ENCODE measurements at regions not wholly inside any gene's neighbourhood (a gene's known extent, or its start where the extent isn't known, plus 50 kb on each side); places are given as distances from the start of the nearest gene placed in this dataset.
"Not testable (repeated sequence)": the region's sequence is repeated elsewhere in the genome, so short reads cannot be mapped to it uniquely, and the experiment has no call there.

DNA sequence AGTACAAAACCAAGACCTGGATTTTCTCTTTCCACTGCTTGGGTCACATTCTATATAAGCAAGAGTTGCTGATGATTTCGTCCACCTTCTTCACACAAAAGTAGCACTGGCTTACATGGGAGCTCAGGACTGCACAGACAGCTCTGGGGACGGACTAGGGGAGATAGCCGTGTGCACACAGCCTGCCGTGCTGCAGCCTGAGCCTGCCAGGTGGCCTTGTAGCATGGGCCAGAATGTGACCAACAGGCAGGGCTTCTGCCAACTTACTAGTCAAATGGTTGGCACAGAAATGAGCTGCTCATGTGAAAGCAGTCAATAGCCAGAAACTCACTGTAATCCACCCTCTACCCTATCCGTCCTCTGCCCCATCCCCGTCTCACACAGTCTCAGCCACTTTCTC lies 299.0 kb downstream of the ANAPC1 start:
- H3K9me3 Mint-ChIP-seq (ENCODE audit: unreplicated experiment); H3K27ac Mint-ChIP-seq (ENCODE audit: low read depth, unreplicated experiment); H3K36me3 Mint-ChIP-seq (ENCODE audit: insufficient read depth, unreplicated experiment); H3K27me3 Mint-ChIP-seq (ENCODE audit: insufficient read depth, unreplicated experiment); DNase-seq (ENCODE audit: unreplicated experiment); H3K4me1 Mint-ChIP-seq (ENCODE audit: insufficient read depth, unreplicated experiment); BruUV-seq (replicated peaks); CTCF ChIA-PET; intact Hi-C loops (cut with micrococcal nuclease); POLR2A ChIA-PET; H3K4me3 Mint-ChIP-seq (ENCODE audit: unreplicated experiment): not testable (repeated sequence)

- POLR2A ChIA-PET; DNase-seq (ENCODE audit: unreplicated experiment); BruUV-seq (replicated peaks); H3K4me1 Mint-ChIP-seq (ENCODE audit: insufficient read depth, unreplicated experiment); CTCF ChIA-PET; H3K36me3 Mint-ChIP-seq (ENCODE audit: insufficient read depth, unreplicated experiment); H3K9me3 Mint-ChIP-seq (ENCODE audit: unreplicated experiment); H3K4me3 Mint-ChIP-seq (ENCODE audit: unreplicated experiment); H3K27ac Mint-ChIP-seq (ENCODE audit: low read depth, unreplicated experiment); H3K27me3 Mint-ChIP-seq (ENCODE audit: insufficient read depth, unreplicated experiment); intact Hi-C loops (cut with micrococcal nuclease): not testable (repeated sequence)
Measured at GRCh38 chr2:111586014-111586413, 298.0 kb downstream of the ANAPC1 start.

DNA sequence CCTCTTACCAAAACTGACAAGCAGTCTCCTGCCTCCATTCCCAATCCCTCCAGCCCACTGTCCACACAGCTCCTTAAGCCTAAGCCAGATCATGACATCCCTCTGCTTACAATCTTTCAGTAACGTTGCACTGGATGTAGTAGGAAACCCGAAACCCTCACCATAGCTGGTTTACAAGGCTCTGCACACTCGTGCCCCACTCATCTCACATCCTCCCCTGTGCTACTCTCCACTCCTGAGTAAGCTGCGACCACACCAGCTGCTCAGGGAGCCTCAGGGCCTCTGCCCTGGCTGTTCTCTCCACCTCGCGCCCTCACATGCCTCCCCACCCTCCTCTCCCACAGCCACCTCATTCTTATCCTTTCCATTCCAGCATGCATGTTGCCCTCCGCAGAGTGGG lies 288.9 kb downstream of the ANAPC1 start:
- BruUV-seq (replicated peaks); CTCF ChIA-PET; H3K27me3 Mint-ChIP-seq (ENCODE audit: insufficient read depth, unreplicated experiment); H3K4me3 Mint-ChIP-seq (ENCODE audit: unreplicated experiment); H3K36me3 Mint-ChIP-seq (ENCODE audit: insufficient read depth, unreplicated experiment); POLR2A ChIA-PET; H3K4me1 Mint-ChIP-seq (ENCODE audit: insufficient read depth, unreplicated experiment); H3K27ac Mint-ChIP-seq (ENCODE audit: low read depth, unreplicated experiment); H3K9me3 Mint-ChIP-seq (ENCODE audit: unreplicated experiment); intact Hi-C loops (cut with micrococcal nuclease); DNase-seq (ENCODE audit: unreplicated experiment): not testable (repeated sequence)

- DNase-seq (ENCODE audit: unreplicated experiment); H3K4me1 Mint-ChIP-seq (ENCODE audit: insufficient read depth, unreplicated experiment); H3K9me3 Mint-ChIP-seq (ENCODE audit: unreplicated experiment); H3K27me3 Mint-ChIP-seq (ENCODE audit: insufficient read depth, unreplicated experiment); CTCF ChIA-PET; H3K36me3 Mint-ChIP-seq (ENCODE audit: insufficient read depth, unreplicated experiment); H3K27ac Mint-ChIP-seq (ENCODE audit: low read depth, unreplicated experiment); BruUV-seq (replicated peaks); intact Hi-C loops (cut with micrococcal nuclease); H3K4me3 Mint-ChIP-seq (ENCODE audit: unreplicated experiment); POLR2A ChIA-PET: not testable (repeated sequence)
Measured at GRCh38 chr2:111596808-111597705, 286.9 kb downstream of the ANAPC1 start.

- BruUV-seq (replicated peaks), result not testable (repeated sequence)
Measured at GRCh38 chr2:111598944-111599343, 285.0 kb downstream of the ANAPC1 start.

GRCh38 chr2:111602259-111602658 lies 281.7 kb downstream of the ANAPC1 start:
- BruUV-seq (replicated peaks); H3K9me3 Mint-ChIP-seq (ENCODE audit: unreplicated experiment); H3K4me1 Mint-ChIP-seq (ENCODE audit: insufficient read depth, unreplicated experiment); intact Hi-C loops (cut with micrococcal nuclease); CTCF ChIA-PET; H3K36me3 Mint-ChIP-seq (ENCODE audit: insufficient read depth, unreplicated experiment); H3K27ac Mint-ChIP-seq (ENCODE audit: low read depth, unreplicated experiment); POLR2A ChIA-PET; H3K4me3 Mint-ChIP-seq (ENCODE audit: unreplicated experiment); DNase-seq (ENCODE audit: unreplicated experiment); H3K27me3 Mint-ChIP-seq (ENCODE audit: insufficient read depth, unreplicated experiment): not testable (repeated sequence)

More at GRCh38 chr2:111598944-111599343, 285.0 kb downstream of the ANAPC1 start:
- DNase-seq (ENCODE audit: unreplicated experiment); H3K27me3 Mint-ChIP-seq (ENCODE audit: insufficient read depth, unreplicated experiment); H3K4me3 Mint-ChIP-seq (ENCODE audit: unreplicated experiment); intact Hi-C loops (cut with micrococcal nuclease); H3K4me1 Mint-ChIP-seq (ENCODE audit: insufficient read depth, unreplicated experiment); H3K9me3 Mint-ChIP-seq (ENCODE audit: unreplicated experiment); POLR2A ChIA-PET; H3K36me3 Mint-ChIP-seq (ENCODE audit: insufficient read depth, unreplicated experiment); CTCF ChIA-PET; H3K27ac Mint-ChIP-seq (ENCODE audit: low read depth, unreplicated experiment): not testable (repeated sequence)

GRCh38 chr2:111605798-111606197 lies 278.2 kb downstream of the ANAPC1 start:
- intact Hi-C loops (cut with micrococcal nuclease); BruUV-seq (replicated peaks); DNase-seq (ENCODE audit: unreplicated experiment); H3K27me3 Mint-ChIP-seq (ENCODE audit: insufficient read depth, unreplicated experiment); H3K4me1 Mint-ChIP-seq (ENCODE audit: insufficient read depth, unreplicated experiment); H3K27ac Mint-ChIP-seq (ENCODE audit: low read depth, unreplicated experiment); H3K36me3 Mint-ChIP-seq (ENCODE audit: insufficient read depth, unreplicated experiment); H3K4me3 Mint-ChIP-seq (ENCODE audit: unreplicated experiment); POLR2A ChIA-PET; H3K9me3 Mint-ChIP-seq (ENCODE audit: unreplicated experiment); CTCF ChIA-PET: not testable (repeated sequence)

DNA sequence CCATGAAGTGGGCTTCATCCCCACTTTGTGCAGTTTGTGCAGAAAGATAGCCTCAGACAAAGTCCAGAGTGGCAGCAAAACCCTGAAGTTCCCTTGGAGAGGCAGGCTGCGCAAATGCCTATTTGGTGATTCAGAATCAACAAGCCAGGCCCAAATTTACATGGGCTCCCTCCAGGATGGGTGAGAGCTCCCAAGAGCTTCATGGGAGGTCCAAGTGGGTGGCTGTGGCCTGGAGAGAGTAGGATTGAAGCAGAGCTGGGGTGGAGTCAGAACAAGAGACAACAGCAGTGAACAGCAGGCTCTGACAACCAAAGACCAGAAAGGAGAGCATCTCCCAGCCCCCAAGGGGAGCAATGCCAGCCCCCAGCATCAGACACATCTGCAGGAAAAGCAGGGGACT lies 277.4 kb downstream of the ANAPC1 start:
- H3K4me1 Mint-ChIP-seq (ENCODE audit: insufficient read depth, unreplicated experiment); POLR2A ChIA-PET: not testable (repeated sequence)

GRCh38 chr2:111609146-111609844 lies 274.7 kb downstream of the ANAPC1 start:
- H3K4me1 Mint-ChIP-seq (ENCODE audit: insufficient read depth, unreplicated experiment); H3K9me3 Mint-ChIP-seq (ENCODE audit: unreplicated experiment); POLR2A ChIA-PET; H3K36me3 Mint-ChIP-seq (ENCODE audit: insufficient read depth, unreplicated experiment); H3K4me3 Mint-ChIP-seq (ENCODE audit: unreplicated experiment); BruUV-seq (replicated peaks); H3K27me3 Mint-ChIP-seq (ENCODE audit: insufficient read depth, unreplicated experiment); intact Hi-C loops (cut with micrococcal nuclease); H3K27ac Mint-ChIP-seq (ENCODE audit: low read depth, unreplicated experiment); DNase-seq (ENCODE audit: unreplicated experiment); CTCF ChIA-PET: not testable (repeated sequence)

More for the DNA sequence above, 277.4 kb downstream of the ANAPC1 start:
- H3K27ac Mint-ChIP-seq (ENCODE audit: low read depth, unreplicated experiment); intact Hi-C loops (cut with micrococcal nuclease); H3K27me3 Mint-ChIP-seq (ENCODE audit: insufficient read depth, unreplicated experiment); DNase-seq (ENCODE audit: unreplicated experiment); CTCF ChIA-PET; H3K36me3 Mint-ChIP-seq (ENCODE audit: insufficient read depth, unreplicated experiment); BruUV-seq (replicated peaks); H3K9me3 Mint-ChIP-seq (ENCODE audit: unreplicated experiment); H3K4me3 Mint-ChIP-seq (ENCODE audit: unreplicated experiment): not testable (repeated sequence)

All from MCF 10A (cell line).